OCI-LY7 (cell line): ENCODE measurements at regions not wholly inside any gene's neighbourhood (a gene's known extent, or its start where the extent isn't known, plus 50 kb on each side); places are given as distances from the start of the nearest gene placed in this dataset.

Experiments used
- BruUV-seq: library from RNA; stranded (reverse); fragments of 400-500 nt; replicated peaks from 2 replicates; lab custom pipeline; 2021; lab: Mats Ljungman, UMichigan
- CTCF ChIA-PET: fragments of 300-600 bp; sonication (Branson Sonifier 250); formaldehyde crosslinking; loops from one replicate; lab custom pipeline; 2022; ENCODE audit warnings: antibody characterized with exemption; ENCODE audit not compliant: unreplicated experiment; lab: Charles Lee
- POLR2A ChIA-PET: fragments of 300-600 bp; sonication (Branson Sonifier 250); formaldehyde crosslinking; loops from one replicate; lab custom pipeline; 2022; ENCODE audit warnings: antibody characterized with exemption; lab: Charles Lee
- DNase-seq: peaks from one replicate; pipeline ENCODE4 v3.0.0-alpha.2; 2015; ENCODE audit warnings: low spot score
- H2AFZ ChIP-seq: fragments of 200-600 bp; sonication (generic), shearing (Covaris generic); 2 replicates; pipeline ENCODE4 v1.6.1; 2014; ENCODE audit warnings: mild to moderate bottlenecking, antibody characterized with exemption, low read length, moderate library complexity
- H3K27ac ChIP-seq: fragments of 200-600 bp; sonication (generic); 2 replicates; pipeline ENCODE4 v1.5.1; 2014; ENCODE audit warnings: mixed run types, low read depth, mild to moderate bottlenecking, moderate library complexity, low read length, inconsistent platforms; ENCODE audit not compliant: poor library complexity, severe bottlenecking
- H3K36me3 ChIP-seq: fragments of 200-600 bp; sonication (generic); 2 replicates; pipeline ENCODE4 v1.6.1; 2014; ENCODE audit warnings: mild to moderate bottlenecking, antibody characterized with exemption, low read length, moderate library complexity, mixed read lengths; ENCODE audit not compliant: insufficient read depth
- H3K4me1 ChIP-seq: fragments of 200-600 bp; sonication (generic); 2 replicates; pipeline ENCODE4 v1.5.1; 2014; ENCODE audit warnings: mild to moderate bottlenecking, low read length; ENCODE audit not compliant: insufficient read depth, poor library complexity, severe bottlenecking
- H3K4me2 ChIP-seq: fragments of 200-600 bp; sonication (generic); 2 replicates; pipeline ENCODE4 v1.6.1; 2014; ENCODE audit warnings: mild to moderate bottlenecking, low read length
- H3K4me3 ChIP-seq: fragments of 200-600 bp; sonication (generic); 2 replicates; pipeline ENCODE4 v1.5.1; 2014; ENCODE audit warnings: mild to moderate bottlenecking, low read depth, low read length; ENCODE audit not compliant: poor library complexity, severe bottlenecking
- H3K79me2 ChIP-seq: fragments of 200-600 bp; sonication (generic); 2 replicates; pipeline ENCODE4 v1.6.1; 2016; ENCODE audit warnings: low read depth, mild to moderate bottlenecking, low read length, moderate library complexity, mixed read lengths; ENCODE audit not compliant: insufficient read depth
- H3K9me2 ChIP-seq: fragments of 200-600 bp; sonication (generic); 2 replicates; pipeline ENCODE4 v1.6.1; 2016; ENCODE audit warnings: mild to moderate bottlenecking, low read length, mixed read lengths; ENCODE audit not compliant: insufficient read depth
- H3K9me3 ChIP-seq: fragments of 200-600 bp; sonication (generic); 2 replicates; pipeline ENCODE4 v1.6.1; 2014; ENCODE audit warnings: mild to moderate bottlenecking, mixed run types, low read length, mixed read lengths
- H4K20me1 ChIP-seq: fragments of 200-600 bp; sonication (generic); 2 replicates; pipeline ENCODE4 v1.6.1; 2014; ENCODE audit warnings: mild to moderate bottlenecking, antibody characterized with exemption, low read length, moderate library complexity, mixed read lengths; ENCODE audit not compliant: insufficient read depth
- EZH2phosphoT487 ChIP-seq: fragments of 200-600 bp; sonication (generic); IDR thresholded peaks from 2 replicates; pipeline ENCODE4 v1.6.1; 2018; ENCODE audit warnings: low read depth, borderline replicate concordance, mild to moderate bottlenecking, mixed run types, antibody characterized with exemption, low read length, moderate library complexity, mixed read lengths
- intact Hi-C: fragments of 100-400 bp; cut with micrococcal nuclease; formaldehyde crosslinking; loops from one replicate; pipeline ENCODE4 v1.10.0; 2022; ENCODE audit not compliant: unreplicated experiment
- TF ChIP-seq, protein P1 (sequence below): fragments of 200-600 bp; sonication (generic); conservative IDR thresholded peaks from 2 replicates; pipeline ENCODE4 v1.5.1; 2014; ENCODE audit warnings: mild to moderate bottlenecking, antibody characterized with exemption, low read length, moderate library complexity, mixed read lengths

DNA sequence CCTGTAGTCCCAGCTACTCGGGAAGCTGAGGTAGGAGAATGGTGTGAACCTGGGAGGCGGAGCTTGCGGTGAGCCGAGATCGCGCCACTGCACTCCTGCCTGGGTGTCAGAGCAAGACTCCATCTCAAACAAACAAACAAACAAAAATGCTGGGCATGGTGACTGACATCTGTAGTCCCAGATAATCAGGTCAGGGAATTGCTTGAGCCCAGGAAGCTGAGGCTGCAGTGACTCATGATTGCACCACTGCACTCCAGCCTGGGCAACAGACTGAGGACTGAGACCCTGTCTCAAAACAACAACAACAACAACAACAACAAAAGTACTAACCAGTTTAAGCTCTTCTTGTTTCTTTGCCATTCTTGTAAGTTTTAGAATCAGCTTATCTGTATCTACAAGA lies 383.0 kb upstream of the PMFBP1 start:
- Histone ChIP-seq H3K4me1 (no peaks in the 10 kb centered on the region), H3K4me3 (no peak overlapping the region), H3K27ac (no peak overlapping the region), H3K4me2 (no peak overlapping the region), H4K20me1 (no peaks in the 10 kb centered on the region), H2AFZ (no peak overlapping the region), H3K9me3 (peaks cover 9% of the 10 kb centered on the region; the same call in 1 of the 2 replicates), H3K36me3 (no peaks in the 10 kb centered on the region), H3K79me2 (no peaks in the 10 kb centered on the region), H3K9me2 (no peaks in the 10 kb centered on the region)
- CTCF ChIA-PET, result no interaction called here
- no TSS peak for BruUV-seq
- TF ChIP-seq EZH2phosphoT487, result no peak
- TF ChIP-seq, protein P1, sequence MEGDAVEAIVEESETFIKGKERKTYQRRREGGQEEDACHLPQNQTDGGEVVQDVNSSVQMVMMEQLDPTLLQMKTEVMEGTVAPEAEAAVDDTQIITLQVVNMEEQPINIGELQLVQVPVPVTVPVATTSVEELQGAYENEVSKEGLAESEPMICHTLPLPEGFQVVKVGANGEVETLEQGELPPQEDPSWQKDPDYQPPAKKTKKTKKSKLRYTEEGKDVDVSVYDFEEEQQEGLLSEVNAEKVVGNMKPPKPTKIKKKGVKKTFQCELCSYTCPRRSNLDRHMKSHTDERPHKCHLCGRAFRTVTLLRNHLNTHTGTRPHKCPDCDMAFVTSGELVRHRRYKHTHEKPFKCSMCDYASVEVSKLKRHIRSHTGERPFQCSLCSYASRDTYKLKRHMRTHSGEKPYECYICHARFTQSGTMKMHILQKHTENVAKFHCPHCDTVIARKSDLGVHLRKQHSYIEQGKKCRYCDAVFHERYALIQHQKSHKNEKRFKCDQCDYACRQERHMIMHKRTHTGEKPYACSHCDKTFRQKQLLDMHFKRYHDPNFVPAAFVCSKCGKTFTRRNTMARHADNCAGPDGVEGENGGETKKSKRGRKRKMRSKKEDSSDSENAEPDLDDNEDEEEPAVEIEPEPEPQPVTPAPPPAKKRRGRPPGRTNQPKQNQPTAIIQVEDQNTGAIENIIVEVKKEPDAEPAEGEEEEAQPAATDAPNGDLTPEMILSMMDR, result no peak
- DNase-seq, result no peak
- intact Hi-C loops, result no loop called here
- POLR2A ChIA-PET, result interaction anchor here (0.6 to 0.7 kb wide), 2 partner anchors 206 to 878 kb away, joined by 3 to 4 read pairs; no protein-coding TSS in a partner anchor

DNA sequence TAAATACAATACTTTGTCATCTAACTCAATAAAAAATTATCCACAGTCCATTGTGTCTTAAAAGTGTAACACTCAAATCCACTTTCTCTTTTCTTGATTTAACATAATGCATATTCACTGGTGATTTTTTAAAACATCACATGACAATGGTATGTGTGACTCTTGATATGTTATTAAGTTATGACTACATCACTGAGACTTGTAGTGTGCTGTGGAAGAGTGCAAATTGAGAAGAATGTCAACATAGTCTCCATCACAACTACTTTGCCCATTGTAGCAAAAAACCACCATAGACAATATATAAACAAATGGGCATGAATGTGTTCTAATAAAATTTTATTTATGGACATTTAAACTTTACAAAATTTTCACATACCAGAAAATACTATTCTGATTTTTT lies 380.7 kb upstream of the PMFBP1 start:
- Histone ChIP-seq H3K27ac (no peak overlapping the region), H3K9me3 (peaks cover 9% of the 10 kb centered on the region; the same call in 1 of the 2 replicates), H4K20me1 (no peaks in the 10 kb centered on the region), H3K4me1 (no peaks in the 10 kb centered on the region), H3K4me3 (no peak overlapping the region), H2AFZ (no peak overlapping the region), H3K9me2 (no peaks in the 10 kb centered on the region), H3K4me2 (no peak overlapping the region), H3K79me2 (no peaks in the 10 kb centered on the region), H3K36me3 (no peaks in the 10 kb centered on the region)
- no peak for TF ChIP-seq EZH2phosphoT487
- TF ChIP-seq, protein P1, result no peak
- CTCF ChIA-PET, result no interaction called here
- no TSS peak for BruUV-seq
- DNase-seq, result no peak
- POLR2A ChIA-PET, result no interaction called here
- intact Hi-C loops, result no loop called here

- H4K20me1 ChIP-seq, result no peaks in the 10 kb centered on the region
- H3K4me1 ChIP-seq, result no peaks in the 10 kb centered on the region
- H3K27ac ChIP-seq, result no peak overlapping the region
- DNase-seq, result no peak
- no peaks in the 10 kb centered on the region for H3K79me2 ChIP-seq
- H3K4me3 ChIP-seq, result no peak overlapping the region
- H3K9me2 ChIP-seq, result no peaks in the 10 kb centered on the region
- no peak overlapping the region for H2AFZ ChIP-seq
- no peak for TF ChIP-seq EZH2phosphoT487
- TF ChIP-seq, protein P1, result no peak
- ChIA-PET POLR2A (interaction anchor here (1.2 to 1.3 kb wide), 2 partner anchors 9 to 10 kb away, joined by 4 to 6 read pairs; no protein-coding TSS in a partner anchor), CTCF (no interaction called here)
- no peak overlapping the region for H3K4me2 ChIP-seq
- H3K36me3 ChIP-seq, result no peaks in the 10 kb centered on the region
- no TSS peak for BruUV-seq
- peaks cover 9% of the 10 kb centered on the region; the same call in 1 of the 2 replicates for H3K9me3 ChIP-seq
- intact Hi-C loops, result no loop called here
Measured at GRCh38 chr16:72551649-72552048, 379.7 kb upstream of the PMFBP1 start.
